ENCODE measurements at regions not wholly inside any gene's neighbourhood (a gene's known extent, or its start where the extent isn't known, plus 50 kb on each side); places are given as distances from the start of the nearest gene placed in this dataset.
"Not testable (repeated sequence)": the region's sequence is repeated elsewhere in the genome, so short reads cannot be mapped to it uniquely, and the experiment has no call there.

DNA sequence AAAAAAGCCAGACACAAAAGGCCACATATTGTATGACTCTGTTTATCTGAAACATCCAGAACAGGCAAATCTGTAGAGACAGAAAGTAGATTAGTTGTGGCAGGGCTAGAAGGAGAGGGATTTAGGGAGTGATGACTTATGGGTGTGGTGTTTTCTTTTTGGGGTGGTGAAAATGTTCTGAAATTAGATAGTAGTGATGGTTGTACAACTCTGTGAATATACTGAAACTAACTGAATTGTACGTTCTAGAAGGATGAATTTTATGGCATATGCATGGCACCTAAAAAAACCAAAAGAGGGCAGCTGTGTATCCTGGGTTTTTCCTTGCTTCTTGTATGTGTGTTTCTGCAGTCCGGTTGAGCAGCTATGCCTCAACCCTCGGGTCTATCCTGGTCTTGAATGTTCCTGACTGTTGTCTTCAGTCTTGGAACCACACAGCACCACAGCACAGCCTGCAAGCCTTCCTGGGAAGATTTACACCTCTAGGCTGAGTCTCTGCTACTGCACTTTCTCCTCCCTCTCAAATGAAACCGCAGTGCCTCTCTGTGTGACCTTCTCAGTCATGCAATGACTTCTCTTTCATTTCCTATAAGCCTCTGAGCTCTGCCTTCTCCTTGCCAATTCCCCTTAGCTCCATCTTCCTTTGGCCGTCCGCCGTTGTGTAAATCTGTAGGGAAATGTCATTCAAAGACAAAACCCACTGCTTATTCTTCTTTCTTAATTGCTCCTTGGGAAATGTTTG is 269.1 kb upstream of the PLGLB1 start:
- H3K36me3 Mint-ChIP-seq (ENCODE audit: low read depth); H3K27ac Mint-ChIP-seq; H3K4me3 Mint-ChIP-seq; CTCF ChIA-PET; H3K9me3 Mint-ChIP-seq; H3K27me3 Mint-ChIP-seq (ENCODE audit: low read depth); intact Hi-C loops (cut with micrococcal nuclease); H3K4me1 Mint-ChIP-seq (ENCODE audit: low read depth): not testable (repeated sequence)
- peak; percentile 8 for DNase-seq

DNA sequence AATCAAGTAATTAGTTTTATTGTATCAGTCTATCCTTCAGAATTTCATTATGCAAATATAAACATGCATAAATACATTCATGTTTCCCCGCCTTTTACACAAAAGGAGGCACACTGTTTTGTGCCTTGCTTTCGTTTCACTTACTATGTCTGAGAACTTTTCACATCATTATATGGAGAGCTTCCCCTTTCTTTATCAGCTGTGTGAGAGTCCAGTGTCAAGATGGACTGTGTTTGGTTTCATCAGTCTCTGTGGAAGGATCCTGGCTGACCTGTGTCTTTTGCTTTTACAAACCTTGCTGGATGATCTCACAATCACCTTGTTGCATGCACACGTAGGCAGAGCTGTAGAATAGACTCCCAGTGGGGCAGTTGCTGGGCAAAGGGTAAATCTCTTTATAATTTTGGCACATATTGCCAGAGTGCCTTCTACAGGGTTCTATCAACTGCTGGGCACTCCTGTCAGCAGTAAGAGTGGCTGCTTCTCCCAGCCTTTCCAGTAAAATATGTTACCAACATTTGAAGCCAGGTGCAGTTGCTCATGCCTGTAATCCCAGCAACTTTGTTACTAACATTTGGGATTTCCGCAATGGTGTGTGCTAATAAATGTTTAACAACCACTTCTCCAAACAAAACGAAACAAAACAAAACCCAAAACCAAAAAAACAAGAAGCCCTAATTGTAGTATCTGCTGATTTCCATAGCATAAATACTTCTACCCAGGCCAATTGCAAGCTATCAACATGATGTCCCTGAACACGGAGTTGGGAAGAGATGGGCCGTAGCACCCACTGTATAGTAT is 270.0 kb upstream of the PLGLB1 start:
- intact Hi-C loops (cut with micrococcal nuclease); DNase-seq; H3K4me3 Mint-ChIP-seq; H3K27ac Mint-ChIP-seq; H3K27me3 Mint-ChIP-seq (ENCODE audit: low read depth); H3K9me3 Mint-ChIP-seq; CTCF ChIA-PET; H3K4me1 Mint-ChIP-seq (ENCODE audit: low read depth); H3K36me3 Mint-ChIP-seq (ENCODE audit: low read depth): not testable (repeated sequence)

DNA sequence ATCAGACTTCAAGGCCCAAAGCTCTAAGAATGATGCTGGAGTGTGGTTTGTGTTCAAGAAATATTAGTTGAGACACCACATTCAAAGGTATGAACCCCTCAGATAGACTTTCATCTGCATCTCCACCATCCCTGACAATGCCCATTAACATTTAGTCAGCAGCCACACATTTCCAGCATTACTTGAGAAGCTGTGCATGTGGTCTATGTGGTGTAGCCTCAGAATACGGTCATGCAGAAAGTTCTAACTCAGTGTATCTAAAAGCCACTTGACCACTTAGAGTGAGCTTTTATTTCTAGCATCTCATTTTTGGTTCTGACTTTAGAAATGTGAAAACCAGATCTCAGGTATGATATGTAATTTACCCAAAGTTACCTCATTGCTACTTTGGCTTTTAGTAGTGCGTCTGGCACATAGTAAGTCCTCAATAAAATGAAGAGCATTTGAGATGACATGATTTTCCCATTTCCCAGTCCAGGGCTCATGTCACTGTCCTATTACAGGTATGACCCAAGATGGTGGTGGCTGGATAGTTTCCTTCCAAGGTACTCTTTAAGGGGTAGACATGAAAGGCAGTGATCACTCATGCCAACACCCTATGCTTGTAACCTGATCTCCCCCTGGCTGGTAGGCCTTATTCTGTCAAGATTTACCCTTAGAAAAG is 272.4 kb upstream of the PLGLB1 start:
- DNase-seq; intact Hi-C loops (cut with micrococcal nuclease); H3K9me3 Mint-ChIP-seq; H3K36me3 Mint-ChIP-seq (ENCODE audit: low read depth); H3K27ac Mint-ChIP-seq; H3K4me1 Mint-ChIP-seq (ENCODE audit: low read depth); CTCF ChIA-PET; H3K27me3 Mint-ChIP-seq (ENCODE audit: low read depth); H3K4me3 Mint-ChIP-seq: not testable (repeated sequence)

DNA sequence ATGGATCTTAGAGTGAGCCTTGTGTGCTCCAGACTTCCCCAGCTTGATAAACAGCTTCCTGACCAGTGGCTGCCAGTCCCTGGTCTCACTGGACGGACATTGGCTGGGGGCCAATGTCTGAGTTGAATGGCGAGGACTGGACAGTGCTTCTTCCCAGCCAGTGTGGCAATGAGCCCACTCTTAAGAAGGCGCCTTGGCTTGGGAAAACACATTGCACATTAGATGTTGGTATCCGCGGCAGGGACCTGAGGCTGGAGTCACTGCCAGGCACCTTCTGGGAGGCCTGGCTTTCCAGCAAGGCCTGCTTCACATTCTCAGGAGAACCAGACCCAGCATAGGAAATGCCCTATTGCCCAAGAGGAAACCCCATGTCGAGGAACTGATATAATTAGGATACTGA is 273.5 kb upstream of the PLGLB1 start:
- DNase-seq; H3K27ac Mint-ChIP-seq; CTCF ChIA-PET; H3K9me3 Mint-ChIP-seq; H3K4me1 Mint-ChIP-seq (ENCODE audit: low read depth); H3K4me3 Mint-ChIP-seq; H3K36me3 Mint-ChIP-seq (ENCODE audit: low read depth); H3K27me3 Mint-ChIP-seq (ENCODE audit: low read depth); intact Hi-C loops (cut with micrococcal nuclease): not testable (repeated sequence)

DNA sequence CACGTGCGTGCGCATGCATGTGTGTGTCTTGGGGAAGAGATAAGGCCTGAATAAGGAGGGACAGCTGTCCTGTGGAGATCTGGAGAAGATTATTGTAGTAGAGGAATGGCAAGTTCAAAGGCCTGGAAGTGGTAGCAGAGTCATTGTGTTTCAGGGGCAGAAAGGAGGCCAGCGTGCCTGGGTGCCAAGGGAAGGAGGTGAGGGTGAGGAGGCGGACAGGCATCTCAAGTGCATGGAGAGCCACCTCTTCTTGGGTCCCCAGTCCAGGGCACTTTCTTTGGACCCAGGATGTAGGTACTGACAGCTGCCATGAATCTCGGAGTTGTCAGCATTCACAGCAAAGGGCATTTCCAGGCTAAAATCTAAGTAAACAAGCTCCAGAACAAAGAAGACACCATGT is 279.7 kb upstream of the PLGLB1 start:
- H3K4me3 Mint-ChIP-seq; DNase-seq; H3K36me3 Mint-ChIP-seq (ENCODE audit: low read depth); H3K27me3 Mint-ChIP-seq (ENCODE audit: low read depth); H3K4me1 Mint-ChIP-seq (ENCODE audit: low read depth); H3K9me3 Mint-ChIP-seq; H3K27ac Mint-ChIP-seq; intact Hi-C loops (cut with micrococcal nuclease); CTCF ChIA-PET: not testable (repeated sequence)

DNA sequence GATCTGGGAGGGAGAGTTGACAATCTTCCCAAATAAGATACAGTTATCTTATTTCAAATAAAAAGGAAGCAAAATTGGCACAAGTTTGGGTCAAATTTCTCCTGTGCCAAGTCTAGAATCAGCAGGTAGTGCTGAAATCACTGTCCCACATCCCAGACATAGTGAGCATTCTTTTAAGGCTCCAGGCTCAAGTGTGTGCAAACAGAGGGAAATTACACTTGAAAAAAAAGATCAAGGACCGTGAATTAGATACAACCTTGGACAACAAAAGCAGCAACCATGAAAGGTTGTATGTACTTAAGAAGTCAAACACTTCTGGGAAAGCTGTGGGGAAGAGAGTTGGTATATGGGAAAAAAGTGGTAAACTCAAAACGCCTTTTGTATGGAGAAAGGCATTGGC is 280.2 kb upstream of the PLGLB1 start:
- H3K9me3 Mint-ChIP-seq; CTCF ChIA-PET; H3K4me3 Mint-ChIP-seq; DNase-seq; H3K27ac Mint-ChIP-seq; H3K4me1 Mint-ChIP-seq (ENCODE audit: low read depth); H3K27me3 Mint-ChIP-seq (ENCODE audit: low read depth); H3K36me3 Mint-ChIP-seq (ENCODE audit: low read depth); intact Hi-C loops (cut with micrococcal nuclease): not testable (repeated sequence)

DNA sequence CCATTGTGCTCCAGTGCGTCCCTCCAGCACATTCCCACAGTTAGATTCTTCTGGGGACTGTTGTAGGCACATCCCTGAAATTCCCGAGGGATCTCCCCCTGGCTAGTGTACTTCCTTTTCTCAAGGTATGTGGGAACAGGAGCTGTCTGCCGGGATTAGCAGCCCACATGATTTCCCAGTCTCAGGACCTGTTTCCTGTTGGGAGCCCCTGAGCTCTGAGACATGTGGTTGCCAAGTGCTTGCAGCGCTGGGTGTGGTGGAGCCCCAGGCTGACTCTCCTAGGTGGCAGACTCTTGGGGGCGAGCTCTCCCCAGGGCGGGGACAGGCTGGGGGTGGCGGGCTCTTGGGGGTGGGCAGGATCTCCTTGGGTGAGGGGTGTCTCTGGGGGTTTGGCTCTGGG is 287.0 kb upstream of the PLGLB1 start:
- H3K4me1 Mint-ChIP-seq (ENCODE audit: low read depth); CTCF ChIA-PET; H3K36me3 Mint-ChIP-seq (ENCODE audit: low read depth); intact Hi-C loops (cut with micrococcal nuclease); DNase-seq; H3K27ac Mint-ChIP-seq; H3K4me3 Mint-ChIP-seq; H3K27me3 Mint-ChIP-seq (ENCODE audit: low read depth); H3K9me3 Mint-ChIP-seq: not testable (repeated sequence)

DNA sequence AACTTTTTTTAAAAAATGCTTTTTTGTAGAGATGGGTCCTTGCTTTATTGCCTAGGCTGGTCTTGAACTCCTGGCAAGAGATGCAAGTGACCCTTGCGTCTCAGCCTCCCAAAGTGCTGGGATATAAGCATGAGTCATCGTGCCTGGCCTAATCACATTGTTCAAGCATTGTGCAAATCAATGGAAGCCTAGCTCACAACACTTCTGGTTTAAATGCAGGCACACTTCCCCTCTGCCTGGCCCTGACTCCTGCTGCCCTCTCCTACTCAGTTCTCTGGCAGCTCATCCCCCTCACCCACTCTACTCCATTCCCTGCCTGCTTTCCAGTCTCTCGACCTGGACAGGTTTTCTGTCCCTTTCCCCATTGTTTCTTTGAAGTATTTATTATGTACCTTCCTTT is 288.1 kb upstream of the PLGLB1 start:
- CTCF ChIA-PET; intact Hi-C loops (cut with micrococcal nuclease); H3K27ac Mint-ChIP-seq; H3K36me3 Mint-ChIP-seq (ENCODE audit: low read depth); DNase-seq; H3K27me3 Mint-ChIP-seq (ENCODE audit: low read depth); H3K4me3 Mint-ChIP-seq; H3K9me3 Mint-ChIP-seq: not testable (repeated sequence)
- peaks cover 17% of the 10 kb centered on the region for H3K4me1 Mint-ChIP-seq (ENCODE audit: low read depth)

DNA sequence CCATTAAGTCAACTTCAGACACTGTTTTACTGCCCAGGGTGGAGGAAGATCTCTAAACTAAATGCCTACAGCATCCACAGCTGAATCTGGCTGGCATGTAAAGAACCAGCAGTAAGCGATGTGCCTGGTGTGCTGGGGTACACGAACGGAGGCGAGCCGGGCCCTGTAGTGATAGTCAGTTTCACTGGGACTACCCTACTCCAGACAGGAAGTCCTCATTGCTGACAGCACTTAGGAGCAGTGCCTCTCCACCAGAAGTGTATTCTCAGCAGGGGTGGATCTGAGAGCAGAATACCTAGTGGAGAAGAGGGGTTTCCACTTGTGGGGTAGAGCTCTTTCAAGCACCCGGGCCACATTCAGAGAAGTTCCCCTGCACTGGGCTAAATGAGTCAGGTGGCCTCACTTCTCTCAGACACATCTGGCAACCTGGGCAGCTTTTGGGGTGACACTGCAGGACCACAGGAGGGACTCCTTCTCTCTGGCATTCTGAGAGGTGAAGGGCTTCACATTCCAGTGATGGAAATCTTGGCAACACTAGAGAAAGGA is 290.3 kb upstream of the PLGLB1 start:
- CTCF ChIA-PET; H3K27ac Mint-ChIP-seq; H3K9me3 Mint-ChIP-seq; H3K4me3 Mint-ChIP-seq; H3K36me3 Mint-ChIP-seq (ENCODE audit: low read depth); DNase-seq; intact Hi-C loops (cut with micrococcal nuclease); H3K27me3 Mint-ChIP-seq (ENCODE audit: low read depth): not testable (repeated sequence)
- peaks cover 20% of the 10 kb centered on the region for H3K4me1 Mint-ChIP-seq (ENCODE audit: low read depth)

DNA sequence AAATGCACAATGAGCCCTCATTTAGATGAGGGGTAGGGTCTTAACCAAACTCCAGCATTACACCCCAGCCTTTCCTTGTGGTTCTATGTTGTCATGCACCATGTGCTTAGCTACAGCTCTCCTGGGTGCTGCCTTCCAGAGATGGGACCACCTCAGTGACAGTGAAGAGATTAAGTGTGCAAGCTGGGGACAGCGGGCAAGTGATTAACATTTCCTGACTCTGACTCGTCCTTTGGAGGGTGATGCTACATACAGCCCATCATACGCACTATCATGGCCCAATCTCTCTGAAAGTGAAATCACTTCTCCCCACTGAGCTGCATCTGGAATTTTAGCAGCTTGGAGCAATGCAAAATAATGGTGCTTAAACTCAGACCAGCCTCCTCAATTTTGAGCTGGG is 293.0 kb upstream of the PLGLB1 start:
- H3K27me3 Mint-ChIP-seq (ENCODE audit: low read depth); H3K27ac Mint-ChIP-seq; H3K4me3 Mint-ChIP-seq; intact Hi-C loops (cut with micrococcal nuclease); CTCF ChIA-PET; H3K9me3 Mint-ChIP-seq; H3K36me3 Mint-ChIP-seq (ENCODE audit: low read depth): not testable (repeated sequence)
- DNase-seq = peak; percentile 20
- H3K4me1 Mint-ChIP-seq (ENCODE audit: low read depth) = peaks cover 24% of the 10 kb centered on the region

DNA sequence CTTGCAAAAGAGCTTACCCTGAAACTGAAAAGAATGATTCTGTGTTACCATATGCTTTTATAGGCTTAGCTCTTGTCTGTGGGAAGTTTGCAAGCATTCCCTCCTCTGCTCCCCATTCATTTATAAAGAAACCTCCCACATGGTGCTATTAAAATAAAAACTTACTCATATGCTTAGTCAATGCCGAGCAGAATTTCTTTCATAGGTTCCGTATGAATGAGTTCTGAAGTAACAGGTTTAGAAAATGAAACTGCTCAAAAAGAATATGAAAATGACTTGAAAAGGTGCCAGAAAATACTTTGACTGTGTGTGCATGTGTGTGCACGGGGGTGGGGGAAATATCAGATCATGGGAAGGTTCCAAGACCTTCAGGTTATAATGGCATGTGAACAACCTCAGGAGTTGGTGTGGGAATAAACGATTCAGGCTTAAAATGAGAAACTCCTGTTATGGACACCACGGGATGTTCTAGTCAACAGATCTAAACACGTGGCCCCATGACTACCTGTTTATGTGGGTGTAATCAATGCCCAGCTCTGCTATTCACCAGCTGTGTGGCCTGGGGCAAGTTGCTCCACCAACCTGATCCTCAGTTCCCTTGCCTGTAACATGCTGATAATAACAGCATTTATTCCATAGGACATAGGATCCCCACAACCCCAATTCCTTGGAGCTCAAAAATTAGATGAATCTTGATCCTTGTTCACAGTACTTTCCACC is 293.7 kb upstream of the PLGLB1 start:
- H3K27me3 Mint-ChIP-seq (ENCODE audit: low read depth); CTCF ChIA-PET; H3K9me3 Mint-ChIP-seq; H3K4me3 Mint-ChIP-seq; intact Hi-C loops (cut with micrococcal nuclease); H3K27ac Mint-ChIP-seq; H3K36me3 Mint-ChIP-seq (ENCODE audit: low read depth): not testable (repeated sequence)
- DNase-seq = peak; percentile 16
- peaks cover 24% of the 10 kb centered on the region for H3K4me1 Mint-ChIP-seq (ENCODE audit: low read depth)

DNA sequence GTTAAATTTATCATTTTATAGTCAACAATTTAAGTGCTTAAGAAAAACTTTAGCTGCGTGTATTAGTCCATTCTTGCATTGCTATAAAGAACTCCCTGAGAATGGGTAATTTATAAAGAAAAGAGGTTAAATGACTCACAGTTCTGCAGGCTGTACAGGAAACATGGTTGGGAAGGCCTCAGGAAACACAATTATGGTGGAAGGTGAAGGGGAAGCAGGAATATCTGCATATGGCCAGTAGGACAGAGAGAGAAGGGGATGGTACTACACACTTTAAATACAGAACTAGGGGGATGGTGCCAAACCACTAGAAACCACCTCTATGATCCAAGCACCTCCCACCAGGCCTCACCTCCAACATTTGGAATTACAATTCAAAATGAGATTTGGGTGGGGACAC is 295.5 kb upstream of the PLGLB1 start:
- H3K36me3 Mint-ChIP-seq (ENCODE audit: low read depth); DNase-seq; H3K27me3 Mint-ChIP-seq (ENCODE audit: low read depth); H3K27ac Mint-ChIP-seq; H3K4me3 Mint-ChIP-seq; CTCF ChIA-PET; H3K9me3 Mint-ChIP-seq; intact Hi-C loops (cut with micrococcal nuclease): not testable (repeated sequence)
- H3K4me1 Mint-ChIP-seq (ENCODE audit: low read depth) = peaks cover 22% of the 10 kb centered on the region

All from activated naive CD4-positive, alpha-beta T cell treated with anti-CD3 and anti-CD28 coated beads for 36 hours (primary cell).